ENCODE measurements at regions not wholly inside any gene's neighbourhood (a gene's known extent, or its start where the extent isn't known, plus 50 kb on each side); places are given as distances from the start of the nearest gene placed in this dataset.

- TF ChIP-seq CTCF (IDR thresholded peaks at IDR 0.05; ENCODE audit: insufficient read depth, low read length), result no peak
- no peak for DNase-seq (ENCODE audit: low read depth)
- no peak overlapping the region for H3K4me3 ChIP-seq (ENCODE audit: low read depth, low read length)
Measured at GRCh38 chr20:52890130-52890529, 82.0 kb upstream of the TSHZ2 start.

GRCh38 chr20:52889225-52889624, 82.9 kb upstream of the TSHZ2 start:
- TF ChIP-seq CTCF (IDR thresholded peaks at IDR 0.05; ENCODE audit: insufficient read depth, low read length), result no peak
- DNase-seq (ENCODE audit: low read depth), result peak; percentile 49
- H3K4me3 ChIP-seq (ENCODE audit: low read depth, low read length), result no peak overlapping the region

- TF ChIP-seq CTCF (IDR thresholded peaks at IDR 0.05; ENCODE audit: insufficient read depth, low read length), result no peak
- no peak overlapping the region for H3K4me3 ChIP-seq (ENCODE audit: low read depth, low read length)
- DNase-seq (ENCODE audit: low read depth), result no peak
Measured at GRCh38 chr20:52888096-52888495, 84.1 kb upstream of the TSHZ2 start.

GRCh38 chr20:52880997-52881396, 91.2 kb upstream of the TSHZ2 start:
- no peak for DNase-seq (ENCODE audit: low read depth)
- no peak for TF ChIP-seq CTCF (IDR thresholded peaks at IDR 0.05; ENCODE audit: insufficient read depth, low read length)
- H3K4me3 ChIP-seq (ENCODE audit: low read depth, low read length), result no peak overlapping the region

- DNase-seq (ENCODE audit: low read depth), result no peak
- no peak for TF ChIP-seq CTCF (IDR thresholded peaks at IDR 0.05; ENCODE audit: insufficient read depth, low read length)
- H3K4me3 ChIP-seq (ENCODE audit: low read depth, low read length), result no peak overlapping the region
Measured at GRCh38 chr20:52880259-52880658, 91.9 kb upstream of the TSHZ2 start.

GRCh38 chr20:52874241-52874640, 97.9 kb upstream of the TSHZ2 start:
- DNase-seq (ENCODE audit: low read depth), result no peak
- H3K4me3 ChIP-seq (ENCODE audit: low read depth, low read length), result no peak overlapping the region
- no peak for TF ChIP-seq CTCF (IDR thresholded peaks at IDR 0.05; ENCODE audit: insufficient read depth, low read length)

GRCh38 chr20:52869698-52870501, 102.3 kb upstream of the TSHZ2 start:
- DNase-seq (ENCODE audit: low read depth), result no peak
- no peak for TF ChIP-seq CTCF (IDR thresholded peaks at IDR 0.05; ENCODE audit: insufficient read depth, low read length)

More at GRCh38 chr20:52869698-52870501, 102.3 kb upstream of the TSHZ2 start:
- H3K4me3 ChIP-seq (ENCODE audit: low read depth, low read length), result no peak overlapping the region
